SK-N-SH (cell line): ENCODE measurements at regions not wholly inside any gene's neighbourhood (a gene's known extent, or its start where the extent isn't known, plus 50 kb on each side); places are given as distances from the start of the nearest gene placed in this dataset.

ENCODE experiments used
- CHD2 ChIP-seq: fragments of 150-350 bp; IDR thresholded peaks from 2 replicates; pipeline ENCODE4 v1.6.1; 2018; ENCODE audit warnings: low read length; ENCODE audit not compliant: partially characterized antibody
- CTCF ChIP-seq: fragments of 200-600 bp; sonication (generic); IDR thresholded peaks from 2 replicates; pipeline ENCODE4 v1.6.1; 2017; ENCODE audit warnings: antibody characterized with exemption, mild to moderate bottlenecking, moderate library complexity
- JUND ChIP-seq: IDR thresholded peaks from 2 replicates; pipeline ENCODE4 v1.4.0; 2012
- MEF2A ChIP-seq: IDR thresholded peaks from 2 replicates; pipeline ENCODE4 v1.4.0; 2012; ENCODE audit warnings: low read depth, borderline replicate concordance
- POLR2AphosphoS5 ChIP-seq: IDR thresholded peaks from 2 replicates; pipeline ENCODE4 v1.6.1; 2012; ENCODE audit warnings: low read depth, low read length
- RAD21 ChIP-seq: IDR thresholded peaks from 2 replicates; pipeline ENCODE4 v1.6.1; 2012; ENCODE audit warnings: mild to moderate bottlenecking, low read length
- TAF1 ChIP-seq: IDR thresholded peaks from 2 replicates; pipeline ENCODE4 v1.6.1; 2012; ENCODE audit warnings: low read depth, mild to moderate bottlenecking, low read length, moderate library complexity, borderline replicate concordance

DNA sequence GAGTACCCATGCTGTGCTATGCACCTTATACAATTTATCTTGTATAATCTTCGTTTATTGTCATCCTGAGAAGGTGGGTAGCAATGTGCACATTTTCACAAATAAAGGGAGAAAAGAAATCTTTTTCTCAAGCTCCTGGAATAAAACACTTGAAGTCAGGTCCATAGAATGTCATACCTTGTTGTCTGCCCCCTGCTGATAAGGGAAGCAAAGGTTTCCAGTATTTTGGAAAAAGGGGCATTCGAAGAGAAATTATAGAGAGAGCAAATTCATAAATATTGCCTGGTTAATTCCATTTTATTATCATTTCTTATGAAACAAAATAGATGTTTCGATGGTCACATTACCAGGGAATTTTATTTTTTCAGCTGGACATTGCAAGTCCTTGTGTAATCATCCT lies 277.8 kb downstream of the RAP2B start:
- TF ChIP-seq CTCF: peak; percentile 32
- TF ChIP-seq RAD21: no peak
- no peak for TF ChIP-seq POLR2AphosphoS5
- TF ChIP-seq JUND: no peak
- no peak for TF ChIP-seq TAF1
- no peak for TF ChIP-seq MEF2A
- no peak for TF ChIP-seq CHD2
